NCI-H345 treated with DMSO at 0.1 percent for 48 hours (cell line): ENCODE measurements at regions not wholly inside any gene's neighbourhood (a gene's known extent, or its start where the extent isn't known, plus 50 kb on each side); places are given as distances from the start of the nearest gene placed in this dataset.

Source experiments
- DNase-seq: peaks from one replicate; lab custom pipeline; 2025; ENCODE audit not compliant: unreplicated experiment; lab: John Stamatoyannopoulos, UW

DNA sequence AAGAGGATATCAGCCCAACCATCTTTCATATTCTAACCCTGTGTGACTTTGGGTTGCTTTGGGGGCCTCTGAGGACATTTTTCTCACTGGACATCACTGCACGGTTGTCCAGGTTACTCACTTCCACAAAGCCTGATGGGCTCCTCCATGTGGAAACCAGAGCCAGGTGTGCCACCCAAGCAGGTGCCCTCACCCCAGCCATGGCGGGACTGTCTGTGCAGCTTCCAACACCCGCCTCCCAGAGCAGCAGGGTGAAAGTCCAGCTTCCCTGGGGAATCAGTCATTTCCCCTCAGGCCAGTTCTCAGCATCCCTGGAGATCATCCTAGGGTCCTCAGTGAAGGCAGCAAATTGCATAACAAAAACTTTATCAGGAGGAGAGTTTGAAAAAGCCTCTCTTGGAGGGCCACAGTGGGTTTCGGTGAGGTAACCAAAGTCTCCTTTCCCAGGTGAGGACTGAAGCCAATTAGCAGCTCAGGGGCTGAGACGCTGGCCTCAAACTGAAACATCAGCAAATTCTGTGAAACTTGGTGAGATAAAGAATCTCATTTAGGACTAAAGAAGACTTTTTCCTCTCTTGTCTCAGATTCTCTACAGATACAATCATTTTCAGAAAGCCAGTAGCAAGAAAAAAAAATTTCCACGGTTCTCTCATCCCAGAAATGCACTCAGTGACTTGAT, 289.6 kb upstream of the CDH4 start:
- no peak for DNase-seq

- DNase-seq, result no peak
These were observed 288.9 kb upstream of the CDH4 start for GRCh38 chr20:60963146-60963545.

DNA sequence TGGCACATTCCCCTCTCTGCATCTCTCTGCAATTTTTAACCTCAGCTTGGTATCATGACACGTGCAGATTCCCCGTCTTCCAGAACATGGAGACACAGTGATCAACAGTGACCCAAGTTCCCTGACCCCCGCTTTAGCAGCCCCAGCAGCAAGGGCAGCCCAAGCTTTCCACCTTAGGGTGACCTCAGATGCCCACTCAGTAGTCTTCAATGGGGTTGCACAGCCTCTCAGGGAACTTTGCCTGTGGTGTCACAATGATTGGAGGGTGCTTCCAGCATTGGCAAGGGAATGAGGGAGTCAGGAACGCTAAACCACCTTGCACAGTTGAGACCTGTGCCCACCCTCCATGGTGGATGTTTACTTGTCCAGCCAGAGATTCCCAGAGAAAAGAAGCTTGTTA, 287.1 kb upstream of the CDH4 start:
- DNase-seq, result no peak

DNA sequence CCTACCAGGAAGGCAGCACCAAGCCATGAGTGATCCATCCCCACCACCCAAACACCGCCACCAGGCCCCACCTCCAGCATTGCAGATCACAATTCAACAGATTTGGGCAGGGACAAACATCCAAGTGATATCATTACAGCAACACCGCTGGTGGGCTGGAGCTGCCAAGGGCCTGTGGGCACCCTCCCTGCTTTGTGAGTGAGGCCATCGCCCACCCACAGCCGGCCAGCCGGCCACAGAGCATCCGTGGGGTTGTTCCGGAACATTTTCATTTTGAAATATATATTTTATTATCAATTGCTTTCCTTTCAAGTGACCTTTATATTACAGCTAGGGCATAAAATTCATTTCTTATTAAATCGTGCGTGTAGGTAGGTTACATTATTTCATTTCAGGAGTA, 286.0 kb upstream of the CDH4 start:
- DNase-seq, result no peak

- DNase-seq, result no peak
These were observed 285.3 kb upstream of the CDH4 start for GRCh38 chr20:60966766-60967165.

DNA sequence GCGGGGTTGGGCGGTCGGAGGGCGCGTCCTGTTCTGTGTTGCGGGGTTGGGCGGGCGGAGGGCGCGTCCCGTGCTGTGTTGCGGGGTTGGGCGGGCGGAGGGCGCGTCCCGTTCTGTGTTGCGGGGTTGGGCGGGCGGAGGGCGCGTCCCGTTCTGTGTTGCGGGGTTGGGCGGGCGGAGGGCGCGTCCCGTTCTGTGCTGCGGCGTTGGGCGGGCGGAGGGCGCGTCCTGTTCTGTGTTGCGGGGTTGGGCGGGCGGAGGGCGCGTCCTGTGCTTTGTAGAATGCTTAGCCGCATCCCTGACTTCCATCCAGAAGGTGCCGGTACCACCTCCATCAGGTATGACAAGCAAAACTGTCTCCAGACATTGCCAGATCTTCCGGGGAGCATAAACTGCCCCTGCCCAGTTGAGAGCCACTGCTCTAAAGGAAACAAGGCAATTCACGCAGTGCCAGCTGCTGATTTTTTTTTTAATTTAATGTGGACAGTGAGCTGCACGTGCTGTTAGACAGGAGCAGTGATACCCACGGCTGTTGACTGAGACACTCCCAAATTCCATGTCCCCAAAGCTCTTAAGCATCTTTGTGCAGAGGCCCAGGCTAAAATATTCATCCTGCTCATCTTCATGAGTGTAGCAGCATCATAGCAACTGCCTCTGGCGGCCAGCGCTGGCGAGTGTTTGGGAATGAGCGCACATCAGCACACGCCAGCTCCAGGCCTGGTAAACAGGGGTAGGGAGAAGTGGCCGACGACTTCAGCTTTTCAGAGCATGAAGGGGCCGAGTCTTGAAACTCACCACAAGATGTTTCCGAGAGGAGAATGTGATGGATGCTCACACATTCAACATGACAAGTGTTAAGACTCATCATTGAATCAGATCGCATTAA, 284.4 kb upstream of the CDH4 start:
- no peak for DNase-seq

- DNase-seq, result no peak
These were observed 283.0 kb upstream of the CDH4 start for GRCh38 chr20:60968853-60969720.

DNA sequence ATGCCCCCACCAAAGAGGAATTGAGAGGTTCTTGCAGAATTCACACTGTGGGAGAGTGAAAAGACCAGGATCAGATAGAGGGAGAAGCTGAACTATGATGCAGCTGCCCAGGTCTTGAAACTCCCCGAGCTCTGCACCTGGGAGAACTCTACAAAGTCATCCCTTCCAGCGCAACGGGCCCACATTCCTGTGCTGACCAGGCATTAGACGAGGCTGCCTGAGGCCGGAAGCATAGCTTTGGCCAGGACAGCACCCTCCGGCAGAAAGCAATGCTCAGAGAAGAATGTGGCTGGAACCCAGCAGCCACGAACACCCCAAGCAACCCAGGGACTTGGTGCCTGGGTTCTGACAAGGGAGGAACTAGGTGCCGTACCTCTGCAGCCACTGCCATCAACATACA, 281.5 kb upstream of the CDH4 start:
- no peak for DNase-seq

GRCh38 chr20:60974022-60974421, 278.0 kb upstream of the CDH4 start:
- no peak for DNase-seq

DNA sequence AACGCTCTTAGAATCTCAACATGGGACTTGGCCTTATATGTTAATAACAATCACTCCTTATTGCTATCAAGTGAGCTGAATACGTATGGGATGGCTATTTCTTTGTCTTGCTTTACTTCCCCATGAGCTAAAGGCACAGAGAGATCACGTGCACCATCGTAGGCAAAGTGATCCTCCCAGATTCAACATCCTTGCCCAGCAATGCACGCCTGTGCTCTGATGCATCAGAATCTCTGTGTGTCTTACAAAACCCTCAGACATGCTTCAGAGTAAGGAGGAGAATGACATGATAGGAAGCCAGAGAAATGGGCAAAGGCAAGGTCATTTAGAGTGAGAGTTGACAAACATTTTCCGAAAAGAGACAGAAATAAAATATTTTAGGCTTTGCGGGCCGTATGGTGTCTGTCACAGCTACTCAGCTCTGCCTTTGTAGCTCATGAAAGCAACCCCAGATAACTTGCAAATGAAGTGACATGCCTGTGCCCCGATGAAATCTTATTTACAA, 277.6 kb upstream of the CDH4 start:
- no peak for DNase-seq

DNA sequence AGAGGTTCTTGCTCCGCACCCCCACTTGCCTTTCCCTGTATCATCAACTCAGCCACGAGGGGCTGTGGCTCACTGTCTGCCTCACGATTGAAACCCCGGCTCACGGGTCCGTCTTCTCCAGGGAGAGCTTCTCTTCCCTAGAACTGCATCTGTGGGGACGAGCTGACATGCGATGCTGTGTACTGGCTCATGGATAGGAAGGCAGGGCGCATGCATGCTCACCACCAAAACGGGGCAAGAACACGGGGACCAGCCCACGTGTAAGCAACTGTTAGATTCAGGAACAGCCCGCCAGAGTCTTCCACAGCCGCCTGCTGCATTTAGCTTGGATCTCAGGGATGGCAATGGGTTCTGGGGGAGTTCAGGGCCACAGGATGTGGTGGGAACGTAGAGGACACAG, 275.9 kb upstream of the CDH4 start:
- DNase-seq, result no peak

GRCh38 chr20:60976913-60977312, 275.1 kb upstream of the CDH4 start:
- DNase-seq, result no peak

DNA sequence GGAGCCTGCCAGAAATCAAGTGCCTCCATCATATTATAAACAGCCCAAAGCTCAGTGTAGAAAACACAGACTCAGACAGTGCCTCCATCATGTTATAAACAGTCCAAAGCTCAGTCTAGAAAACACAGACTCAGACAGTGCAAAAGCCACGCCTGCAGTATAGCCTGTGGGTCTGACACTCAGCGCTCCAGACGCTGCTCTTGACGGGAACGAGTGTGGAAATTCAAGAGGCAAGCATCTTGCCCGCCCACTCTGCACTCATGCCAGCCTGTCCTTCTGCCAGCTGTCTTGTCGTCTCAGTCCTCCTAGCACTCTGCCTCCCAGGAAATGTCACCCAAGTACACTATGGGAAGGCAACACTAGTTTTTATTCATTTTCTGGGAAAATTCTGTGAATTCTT, 274.2 kb upstream of the CDH4 start:
- no peak for DNase-seq

DNA sequence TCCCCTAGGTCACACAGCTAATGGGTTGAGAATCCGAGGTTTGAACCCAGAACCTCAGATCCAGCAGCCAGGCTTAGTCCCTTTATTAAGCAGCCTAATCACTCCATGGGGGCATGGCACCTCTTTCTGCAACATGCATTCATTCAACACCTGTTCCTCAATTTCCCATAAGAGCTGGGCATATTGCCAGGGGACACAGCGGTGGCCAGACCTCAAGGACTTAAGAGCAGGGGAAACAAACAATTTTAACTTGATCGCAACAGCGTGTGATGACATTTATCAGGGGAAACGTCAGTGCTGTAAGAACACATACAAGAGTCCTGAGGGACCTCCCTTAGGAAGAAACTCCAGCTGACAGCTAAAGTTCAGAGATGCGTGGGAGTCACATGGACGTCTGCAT, 267.4 kb upstream of the CDH4 start:
- no peak for DNase-seq

- DNase-seq, result no peak
These were observed 265.4 kb upstream of the CDH4 start for GRCh38 chr20:60986506-60987156.

DNA sequence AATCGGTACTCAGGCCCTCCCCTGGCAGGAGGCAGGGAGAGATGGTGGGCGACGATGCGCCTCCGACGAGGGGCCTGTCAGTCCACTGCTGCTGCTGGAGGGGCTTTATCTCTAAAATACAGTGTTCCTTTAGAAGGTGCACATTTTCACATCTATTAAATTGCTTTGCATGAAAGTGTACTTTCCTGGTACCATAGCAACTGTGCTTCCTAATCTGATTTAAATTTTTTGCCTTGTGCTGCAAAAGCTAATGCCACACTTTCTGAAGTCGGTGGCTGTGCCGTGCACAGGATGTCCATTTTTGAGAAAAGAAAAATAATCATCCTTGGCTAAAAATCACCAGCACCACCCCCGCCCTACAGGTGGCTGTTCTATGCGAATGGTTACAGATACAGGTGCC, 262.0 kb upstream of the CDH4 start:
- DNase-seq, result no peak

- no peak for DNase-seq
These were observed 261.4 kb upstream of the CDH4 start for GRCh38 chr20:60990643-60991042.

DNA sequence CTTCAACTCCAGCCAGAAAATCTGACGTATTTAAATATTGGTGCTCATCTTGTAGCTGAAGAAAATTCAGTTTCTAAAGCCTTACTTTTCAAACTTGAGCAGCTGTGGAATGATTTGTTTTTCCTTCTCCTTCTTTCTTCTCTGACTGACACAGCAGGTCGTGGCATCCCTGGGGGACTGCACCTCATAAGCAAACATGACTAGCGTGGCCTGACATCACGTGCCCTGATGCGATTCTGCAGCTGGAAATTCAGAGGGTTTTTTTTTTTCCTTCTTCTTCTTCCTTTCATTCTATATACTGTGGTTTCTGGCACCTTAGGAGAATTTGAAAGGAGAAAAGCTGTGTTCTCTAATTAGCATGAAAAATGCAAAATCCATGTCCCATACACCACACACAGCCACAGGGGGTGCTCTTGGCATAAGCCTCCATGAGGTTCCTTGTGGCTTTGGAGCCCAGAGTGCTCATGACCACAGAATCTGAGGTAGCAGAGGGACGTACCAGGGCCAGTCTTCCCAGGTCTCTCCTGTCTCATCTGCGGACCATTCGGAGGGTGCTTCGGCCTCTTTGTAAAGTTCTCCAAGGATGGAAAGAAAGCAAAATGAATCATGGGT, 258.5 kb upstream of the CDH4 start:
- no peak for DNase-seq

DNA sequence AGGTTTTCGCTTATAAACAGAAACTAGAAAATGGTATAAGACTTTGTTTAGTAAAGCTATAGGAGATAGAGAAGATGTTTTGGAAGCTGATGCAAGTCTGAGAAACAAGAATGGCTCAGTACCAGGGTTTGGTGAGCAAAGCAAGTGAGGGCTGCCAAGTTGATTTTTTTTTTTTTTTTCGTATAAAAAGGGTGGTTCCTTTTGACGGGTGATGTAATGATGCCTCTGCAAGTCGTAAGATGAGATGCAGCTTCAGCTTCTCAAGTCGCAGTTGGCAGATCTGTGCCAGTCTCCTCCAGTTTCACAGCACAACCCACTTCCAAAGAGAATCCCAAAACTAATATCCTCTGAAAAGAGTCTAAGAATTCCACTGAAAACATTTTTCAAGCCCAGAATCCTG, 252.8 kb upstream of the CDH4 start:
- no peak for DNase-seq

- DNase-seq, result no peak
These were observed 250.0 kb upstream of the CDH4 start for GRCh38 chr20:61002090-61002489.

DNA sequence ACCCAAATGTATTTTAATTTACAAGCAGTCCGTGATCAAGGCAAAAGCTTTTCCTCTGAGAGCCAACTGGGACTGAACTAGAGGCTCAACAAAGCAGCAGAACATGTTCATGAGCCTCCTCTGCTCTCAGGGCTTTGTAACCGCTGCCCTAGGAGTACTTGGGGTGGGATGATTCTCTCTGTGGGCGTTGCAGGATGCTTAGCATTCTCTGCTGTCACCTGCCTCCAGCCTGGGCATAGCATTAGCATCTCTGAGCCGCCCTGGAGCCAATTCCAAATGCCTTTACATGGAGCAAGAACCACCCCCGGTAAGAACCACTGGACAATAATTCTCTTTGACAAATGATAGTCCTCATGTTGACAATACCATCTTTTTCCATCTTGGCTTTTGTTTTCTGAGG, 237.6 kb upstream of the CDH4 start:
- no peak for DNase-seq
